ENCODE measurements at regions not wholly inside any gene's neighbourhood (a gene's known extent, or its start where the extent isn't known, plus 50 kb on each side); places are given as distances from the start of the nearest gene placed in this dataset.

GRCh38 chr3:492586-493316 is 296.2 kb downstream of the CHL1 start (continued):
- TF ChIP-seq ZNF687 (CRISPR knock-in tag; IDR thresholded peaks at IDR 0.05): no peak

GRCh38 chr3:494190-494589 is 297.6 kb downstream of the CHL1 start:
- no peak overlapping the region for H3K4me3 ChIP-seq (replicated peaks in 1 of 3; ENCODE audit: insufficient read depth in 1 of 3, low read depth in 2 of 3, low read length in 3 of 3)
- no peaks in the 10 kb centered on the region for H3K36me3 ChIP-seq (replicated peaks in 1 of 2; ENCODE audit: control insufficient read depth in 1 of 2, insufficient read depth in 2 of 2, low read length in 2 of 2)
- no peak overlapping the region for H3K9ac ChIP-seq (ENCODE audit: insufficient read depth, low read depth, low read length)
- H3K9me3 ChIP-seq (ENCODE audit: low read length): peaks cover 85% of the 10 kb centered on the region
- H4K20me1 ChIP-seq (ENCODE audit: insufficient read depth, low read length): no peaks in the 10 kb centered on the region
- in situ Hi-C loops (cut with HindIII; ENCODE audit: extremely low pct_ligation_motif_present, low pct_unique_long_range_greater_than_20kb): no loop called here
- DNase-seq (ENCODE audit: low spot score): no peak
- TF ChIP-seq ZNF33B (CRISPR knock-in tag; IDR thresholded peaks at IDR 0.05): no peak
- TF ChIP-seq FOSL1 (CRISPR knock-in tag; IDR thresholded peaks at IDR 0.05; ENCODE audit: borderline replicate concordance): no peak
- TF ChIP-seq SKI (IDR thresholded peaks at IDR 0.05; ENCODE audit: partially characterized antibody): no peak
- no peak for TF ChIP-seq ZNF563 (CRISPR knock-in tag; IDR thresholded peaks at IDR 0.05)
- TF ChIP-seq BCL3 (CRISPR knock-in tag; IDR thresholded peaks at IDR 0.05): no peak
- no peak overlapping the region for H3K27ac ChIP-seq (ENCODE audit: extremely low read length, insufficient read depth, low read length)
- ChIA-PET CTCF (ENCODE audit: low intra/inter-chr PET ratio, low total read pairs) (no interaction called here), POLR2A (no interaction called here)
- H3K4me2 ChIP-seq (ENCODE audit: low read depth, low read length): no peak overlapping the region
- no peaks in the 10 kb centered on the region for H3K27me3 ChIP-seq (ENCODE audit: control insufficient read depth in 1 of 2, insufficient read depth in 2 of 2, low read length in 2 of 2)
- FAIRE-seq: no peak
- intact Hi-C loops (cut with micrococcal nuclease; ENCODE audit: unreplicated experiment): no loop called here
- H3K4me1 ChIP-seq (ENCODE audit: insufficient read depth, low read length): no peaks in the 10 kb centered on the region
- H3K79me2 ChIP-seq (ENCODE audit: insufficient read depth, low read length): no peaks in the 10 kb centered on the region
- 39% methylated on average over 4 of the region's 4 CpGs for WGBS (ENCODE audit: low lambda C conversion rate)
- H2AFZ ChIP-seq (ENCODE audit: low read length): no peak overlapping the region
- no peak for ATAC-seq
- no TSS peak for BruUV-seq (replicated peaks)

Measured in HepG2 (cell line).